Stimulated activated CD8-positive, alpha-beta memory T cell treated with anti-CD3 and anti-CD28 coated beads, Interleukin-7, amount 100 ng/mL, for 24 hours (primary cell): ENCODE measurements at regions not wholly inside any gene's neighbourhood (a gene's known extent, or its start where the extent isn't known, plus 50 kb on each side); places are given as distances from the start of the nearest gene placed in this dataset.
"Not testable (repeated sequence)": the region's sequence is repeated elsewhere in the genome, so short reads cannot be mapped to it uniquely, and the experiment has no call there.

ENCODE experiments used
- DNase-seq: peaks from one replicate; pipeline ENCODE4 v3.0.0-alpha.2; 2020; ENCODE audit warnings: low read depth

DNA sequence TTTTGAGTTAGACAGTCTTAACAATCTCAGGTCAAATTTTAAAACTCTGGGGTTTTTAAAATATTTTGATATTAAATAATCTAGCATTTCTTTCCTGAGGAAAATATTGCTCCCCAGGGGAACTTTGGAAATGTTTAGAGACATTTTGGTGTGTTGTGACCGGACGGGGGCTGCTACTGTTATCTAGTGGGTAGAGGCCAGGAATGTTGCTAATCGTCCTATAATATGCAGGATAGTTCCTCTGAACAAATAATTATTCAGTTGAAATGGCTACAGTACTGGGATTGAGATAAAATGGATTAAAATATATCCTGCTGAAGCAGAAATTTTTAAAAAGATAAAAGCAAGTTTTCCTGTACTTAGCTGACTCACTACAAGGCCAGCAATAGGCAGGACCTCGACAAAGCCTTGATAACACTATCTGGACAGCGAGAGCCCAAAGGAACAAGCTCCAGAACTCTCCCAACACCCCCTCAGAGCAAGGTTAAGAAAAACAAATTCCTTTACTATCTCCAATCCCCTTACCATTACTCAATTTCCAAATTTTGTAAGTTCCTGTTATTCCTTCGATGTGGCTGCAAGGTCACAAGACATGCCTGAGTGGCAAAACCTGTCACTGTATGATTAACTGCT lies 1407.4 kb downstream of the SUCLG1 start:
- no peak for DNase-seq

DNA sequence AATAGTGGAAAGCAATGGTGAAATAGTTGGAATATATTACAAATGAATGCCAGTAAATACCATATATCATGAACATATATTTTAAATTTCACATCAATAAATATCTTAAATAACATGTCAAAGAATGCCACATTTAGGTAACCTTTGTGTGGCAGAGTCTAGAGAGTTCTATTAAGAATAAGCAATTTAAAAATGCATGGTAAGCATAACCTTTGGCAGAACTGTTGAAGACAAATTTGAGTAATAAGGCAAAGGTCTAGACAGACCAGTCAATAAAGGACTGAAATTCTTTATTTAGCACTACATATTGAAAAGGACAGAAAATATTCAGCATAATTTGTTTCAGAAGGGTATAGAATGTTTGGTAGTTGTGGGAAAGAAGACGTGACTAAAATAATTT lies 1417.0 kb downstream of the SUCLG1 start:
- no peak for DNase-seq

- DNase-seq, result no peak
These were observed 1436.4 kb downstream of the SUCLG1 start for GRCh38 chr2:83022631-83023210.

DNA sequence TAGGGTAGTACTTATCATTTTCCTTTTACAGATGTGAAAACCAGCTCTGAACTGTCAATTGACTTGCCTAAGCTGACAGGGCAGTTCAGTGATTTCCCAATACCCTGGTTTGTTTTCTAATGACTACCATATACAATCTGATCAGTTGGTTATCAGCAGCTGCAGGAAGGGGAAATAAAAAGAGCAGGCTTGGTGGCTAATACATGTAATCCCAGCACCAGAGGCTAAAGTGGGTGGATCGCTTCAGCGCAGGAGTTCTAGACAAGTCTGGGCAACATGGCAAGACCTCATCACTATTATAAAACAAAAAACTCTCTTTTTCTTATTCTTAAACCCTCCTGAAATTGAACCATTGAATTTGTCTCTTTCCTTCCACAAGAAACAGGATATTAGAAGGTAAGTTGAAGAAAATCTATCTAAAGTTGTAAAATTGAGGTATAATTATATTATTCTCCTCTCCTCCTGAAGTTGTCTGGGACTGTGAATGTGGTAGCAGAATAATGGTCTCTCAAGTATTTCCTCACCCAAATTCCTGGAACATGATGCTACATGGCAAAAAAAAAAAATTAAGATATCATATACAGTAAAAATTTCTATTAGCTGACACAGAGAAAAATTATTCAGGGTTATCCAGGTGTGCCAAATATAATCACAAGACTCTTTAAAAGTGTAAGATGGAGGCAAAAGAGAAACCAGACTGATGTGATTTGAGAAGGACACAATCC lies 1441.6 kb downstream of the SUCLG1 start:
- DNase-seq, result no peak

DNA sequence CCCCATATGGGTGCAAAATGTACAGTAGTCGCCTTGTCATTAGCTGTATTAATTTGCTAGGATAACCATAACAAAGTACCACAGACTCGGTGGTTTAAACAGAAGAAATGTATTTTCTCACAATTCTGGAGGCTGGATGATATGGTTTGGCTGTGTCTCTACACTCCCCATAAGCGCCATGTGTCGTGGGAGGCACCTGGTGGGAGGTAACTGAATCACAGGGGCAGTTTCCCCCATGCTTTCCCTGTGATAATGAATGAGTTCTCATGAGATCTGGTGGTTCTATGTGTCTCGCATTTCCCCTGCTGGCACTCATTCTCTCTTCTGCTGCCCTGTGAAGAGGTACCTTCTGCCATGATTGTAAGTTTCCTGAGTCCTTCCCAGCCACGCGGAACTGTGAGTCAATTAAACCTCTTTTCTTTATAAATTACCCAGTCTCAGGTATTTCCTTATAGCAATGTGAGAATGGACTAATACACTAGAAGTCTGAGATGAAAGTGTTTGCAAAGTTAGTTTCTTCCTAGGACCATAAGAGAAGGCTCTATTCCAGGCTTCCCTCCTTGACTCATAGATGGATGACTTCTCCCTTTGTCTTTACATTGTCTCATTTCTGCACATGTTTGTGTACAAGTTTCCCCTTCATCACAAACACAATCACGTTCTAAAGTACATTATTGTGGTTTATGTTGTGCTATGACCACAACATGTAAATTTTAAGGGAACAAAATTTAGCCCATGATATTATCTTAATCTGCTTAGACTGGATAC lies 1442.6 kb downstream of the SUCLG1 start:
- no peak for DNase-seq

GRCh38 chr2:83015900-83016299 lies 1443.2 kb downstream of the SUCLG1 start:
- DNase-seq, result no peak

DNA sequence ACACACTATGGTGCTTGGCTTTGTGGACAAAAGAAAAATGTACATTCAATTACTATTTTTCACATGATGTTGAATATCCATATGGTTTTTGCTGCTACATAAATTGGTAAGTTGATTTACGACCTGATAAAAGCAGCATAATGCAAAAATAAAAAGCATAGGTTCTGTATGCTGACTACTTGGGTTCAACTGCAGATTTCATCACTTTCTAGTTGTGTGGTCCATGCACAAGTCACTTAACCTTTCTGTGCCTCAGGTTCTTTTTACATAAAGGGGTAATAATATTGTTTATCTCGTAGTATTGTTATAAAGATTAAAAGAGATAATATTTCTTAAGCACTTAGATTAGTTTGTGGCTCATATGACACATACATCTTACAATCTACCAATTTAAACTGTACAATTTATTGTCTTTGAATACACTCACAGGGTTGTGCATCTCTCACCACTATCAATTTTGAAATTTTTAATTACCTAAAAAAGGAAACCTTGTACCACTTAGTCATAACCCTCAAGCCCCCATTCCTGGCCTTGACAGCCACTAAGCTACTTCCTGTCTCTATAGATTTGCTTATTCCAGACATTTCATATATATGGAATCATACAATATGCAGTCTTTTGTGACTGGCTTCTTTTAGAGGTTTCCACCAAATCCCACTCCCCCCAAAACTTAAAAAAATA lies 1443.9 kb downstream of the SUCLG1 start:
- no peak for DNase-seq

DNA sequence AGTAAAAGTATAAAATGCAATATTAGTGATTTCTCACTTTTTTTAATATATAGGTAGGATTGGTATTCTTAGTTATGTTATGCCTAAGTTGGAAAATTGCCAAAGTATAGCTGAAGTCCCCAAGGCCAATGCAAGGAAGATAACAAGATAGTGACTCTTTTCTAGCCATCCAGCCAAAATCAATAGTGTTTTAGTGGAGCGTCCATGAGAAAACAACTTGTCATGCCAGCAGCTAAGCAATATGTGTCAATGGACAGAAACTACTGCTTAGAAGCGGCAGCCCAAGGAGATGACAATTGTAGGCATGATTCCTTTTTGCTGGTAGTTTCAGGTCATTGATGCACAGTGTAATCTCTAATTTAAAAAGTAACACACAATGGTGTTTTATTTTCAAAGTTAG lies 1444.6 kb downstream of the SUCLG1 start:
- no peak for DNase-seq

DNA sequence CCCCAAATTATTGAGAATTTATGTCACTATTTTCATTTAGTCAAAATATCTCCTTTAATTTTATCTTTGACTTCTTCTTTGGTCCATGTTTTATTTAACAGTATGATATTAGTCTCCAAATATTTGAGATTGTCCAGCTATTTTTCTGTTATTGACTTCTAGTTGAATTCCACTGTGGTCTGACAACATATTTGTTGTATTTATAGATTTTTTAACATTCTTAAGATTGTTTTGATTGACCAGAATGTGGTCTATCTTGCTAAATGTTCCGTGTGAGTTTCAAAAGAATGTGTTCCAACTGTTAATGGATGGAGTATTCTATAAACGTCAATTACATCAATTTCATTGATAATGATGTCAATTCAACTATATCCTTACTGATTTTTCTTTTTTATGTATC lies 1452.1 kb downstream of the SUCLG1 start:
- no peak for DNase-seq

- DNase-seq, result no peak
These were observed 1455.5 kb downstream of the SUCLG1 start for GRCh38 chr2:83003555-83003954.

- DNase-seq, result no peak
These were observed 1456.4 kb downstream of the SUCLG1 start for GRCh38 chr2:83002706-83003105.

DNA sequence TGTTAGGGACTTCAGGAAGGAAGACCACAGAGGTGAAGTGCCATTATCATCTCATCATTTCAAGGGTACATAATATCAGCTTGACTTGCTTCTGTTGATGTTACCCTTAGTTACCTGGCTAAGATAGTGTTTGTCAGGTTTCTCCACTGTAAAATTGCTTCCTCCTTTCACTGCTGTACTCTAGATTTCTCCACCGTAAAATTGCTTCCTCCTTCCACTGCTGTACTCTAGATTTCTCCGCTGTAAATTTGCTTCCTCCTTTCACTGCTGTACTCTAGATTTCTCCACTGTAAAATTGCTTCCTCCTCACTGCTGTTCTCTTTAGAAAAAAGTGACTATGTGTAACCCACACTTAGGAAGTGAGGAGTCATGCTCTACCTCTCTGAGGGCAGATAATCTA lies 1460.3 kb downstream of the SUCLG1 start:
- no peak for DNase-seq

GRCh38 chr2:82996217-82996616 lies 1462.9 kb downstream of the SUCLG1 start:
- no peak for DNase-seq

- no peak for DNase-seq
These were observed 1464.9 kb downstream of the SUCLG1 start for GRCh38 chr2:82994151-82994550.

- no peak for DNase-seq
These were observed 1465.5 kb downstream of the SUCLG1 start for GRCh38 chr2:82993609-82994008.

- DNase-seq, result no peak
These were observed 1466.1 kb downstream of the SUCLG1 start for GRCh38 chr2:82992968-82993367.

DNA sequence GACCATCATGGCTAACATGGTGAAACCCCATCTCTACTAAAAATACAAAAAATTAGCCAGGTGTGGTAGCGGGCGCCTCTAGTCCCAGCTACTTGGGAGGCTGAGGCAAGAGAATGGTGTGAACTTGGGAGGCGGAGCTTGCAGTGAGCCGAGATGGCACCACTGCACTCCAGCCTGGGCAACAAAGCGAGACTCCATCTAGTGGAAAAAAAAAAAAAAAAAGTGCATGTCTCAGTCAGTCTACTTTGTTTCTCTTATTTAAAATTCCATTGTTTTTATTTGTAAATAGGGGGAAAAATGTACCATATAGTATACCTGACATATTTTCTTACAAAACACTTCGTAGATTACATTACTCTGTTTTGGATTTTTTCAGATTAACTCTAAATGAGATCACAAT lies 1471.4 kb downstream of the SUCLG1 start:
- DNase-seq, result not testable (repeated sequence)

- no peak for DNase-seq
These were observed 1472.2 kb downstream of the SUCLG1 start for GRCh38 chr2:82986899-82987298.

- DNase-seq, result no peak
These were observed 1473.4 kb downstream of the SUCLG1 start for GRCh38 chr2:82985572-82986197.

DNA sequence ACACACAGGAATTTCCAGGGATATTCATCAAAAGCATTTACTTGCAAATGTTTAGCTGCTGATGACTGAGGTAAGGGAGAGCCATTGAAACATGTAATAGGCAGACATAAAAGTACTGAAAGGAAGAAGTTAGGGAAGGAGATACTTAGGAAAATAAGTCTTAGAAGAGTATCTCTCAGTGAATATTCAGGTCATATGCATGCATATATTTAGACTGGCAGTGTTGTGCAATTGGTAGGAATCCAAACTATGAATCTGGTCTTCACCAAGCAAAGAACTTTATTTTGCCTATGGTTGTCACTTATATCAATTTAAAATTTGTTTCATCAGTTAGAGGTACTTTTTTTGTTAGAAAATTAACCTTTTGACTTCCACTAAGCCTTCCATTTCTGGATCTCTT lies 1490.7 kb downstream of the SUCLG1 start:
- DNase-seq, result no peak

DNA sequence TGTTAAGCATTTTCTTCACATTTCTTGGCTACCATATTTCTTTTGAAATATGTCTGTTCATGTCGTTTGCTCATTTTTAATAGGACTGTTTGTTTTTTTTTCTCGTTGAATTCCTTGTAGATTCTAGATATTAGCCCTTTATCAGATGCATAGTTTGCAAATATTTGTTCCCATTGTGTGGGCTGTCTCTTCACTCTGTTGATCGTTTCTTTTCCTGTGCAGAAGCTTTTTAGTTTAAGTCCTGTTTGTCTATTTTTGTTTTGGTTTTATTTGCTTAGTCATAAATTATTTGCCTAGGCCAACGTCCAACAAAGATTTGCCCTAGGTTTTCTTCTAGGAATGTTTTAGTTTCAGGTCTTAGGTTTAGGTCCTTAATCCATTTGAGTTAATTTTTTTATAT lies 1494.7 kb downstream of the SUCLG1 start:
- DNase-seq, result no peak

DNA sequence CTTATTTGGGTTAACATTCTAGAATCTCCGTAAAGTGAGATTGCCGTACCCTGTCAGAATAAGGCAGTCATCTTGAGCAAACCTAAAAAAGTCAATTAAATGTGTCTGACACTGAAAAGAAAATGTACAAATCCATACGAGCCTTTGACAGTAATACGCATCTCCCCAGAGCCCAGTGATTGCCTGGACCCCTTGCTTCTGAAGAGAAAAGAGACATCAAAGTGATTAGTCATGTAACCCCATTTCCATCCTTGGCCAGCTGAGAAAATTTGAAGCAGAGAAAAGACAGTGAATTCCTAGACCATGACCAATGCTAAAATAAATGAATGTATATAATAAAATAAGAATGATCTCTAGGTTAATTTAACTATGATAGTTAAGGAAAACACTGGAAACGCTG lies 1499.4 kb downstream of the SUCLG1 start:
- DNase-seq, result no peak
